Astrocyte of the spinal cord (primary cell): ENCODE measurements at regions not wholly inside any gene's neighbourhood (a gene's known extent, or its start where the extent isn't known, plus 50 kb on each side); places are given as distances from the start of the nearest gene placed in this dataset.
A peak's percentile ranks its signal among the peaks of the same experiment; 100 is the strongest.

Source experiments
- DNase-seq: peaks from one replicate; pipeline ENCODE4 v3.0.0; 2011; ENCODE audit warnings: low read depth, low spot score
- H3K4me3 ChIP-seq: 2 replicates; pipeline ENCODE4 v1.5.1; 2011; ENCODE audit warnings: low read depth, mild to moderate bottlenecking, low read length, moderate library complexity
- in situ Hi-C: cut with HindIII; loops from 2 replicates; pipeline ENCODE4 v1.10.0; 2017; ENCODE audit warnings: low sequenced_read_pairs
- TF ChIP-seq, protein P1 (sequence below): IDR thresholded peaks from 2 replicates; pipeline ENCODE4 v1.5.1; 2012; ENCODE audit warnings: low read depth, mild to moderate bottlenecking, low read length, inconsistent platforms

DNA sequence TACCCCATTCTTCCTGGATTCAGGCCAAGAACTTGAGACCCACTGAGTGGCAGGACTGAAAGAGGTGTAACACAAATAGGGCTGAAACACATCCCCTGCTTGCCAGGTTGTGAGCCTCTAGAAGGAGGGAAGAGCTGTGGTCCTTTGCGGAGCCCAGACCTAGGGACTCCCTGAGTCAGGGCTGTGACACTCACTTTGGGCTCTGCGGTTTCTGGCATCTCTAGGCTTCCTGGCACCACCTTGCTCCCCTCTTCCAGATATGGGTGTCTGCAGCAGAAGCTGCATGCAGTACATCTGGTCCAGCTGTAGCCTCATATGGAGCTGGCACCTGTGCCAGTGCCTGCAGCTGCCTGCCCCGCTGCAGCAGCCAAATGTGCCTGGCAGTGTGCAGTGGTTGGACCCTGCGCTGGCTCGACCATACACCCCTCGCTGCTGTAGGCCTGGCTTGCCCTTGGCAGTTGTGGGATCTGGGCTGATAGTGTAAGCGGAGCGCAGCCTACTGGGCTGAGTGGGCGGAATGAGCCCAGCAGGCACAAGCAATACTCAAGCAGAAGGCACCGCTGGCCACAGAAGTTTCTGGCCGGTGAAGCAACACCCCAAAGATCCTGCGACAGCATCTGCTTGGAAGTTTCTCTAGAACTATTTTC is 290.4 kb downstream of the SLITRK6 start:
- no peak for DNase-seq
- TF ChIP-seq, protein P1, sequence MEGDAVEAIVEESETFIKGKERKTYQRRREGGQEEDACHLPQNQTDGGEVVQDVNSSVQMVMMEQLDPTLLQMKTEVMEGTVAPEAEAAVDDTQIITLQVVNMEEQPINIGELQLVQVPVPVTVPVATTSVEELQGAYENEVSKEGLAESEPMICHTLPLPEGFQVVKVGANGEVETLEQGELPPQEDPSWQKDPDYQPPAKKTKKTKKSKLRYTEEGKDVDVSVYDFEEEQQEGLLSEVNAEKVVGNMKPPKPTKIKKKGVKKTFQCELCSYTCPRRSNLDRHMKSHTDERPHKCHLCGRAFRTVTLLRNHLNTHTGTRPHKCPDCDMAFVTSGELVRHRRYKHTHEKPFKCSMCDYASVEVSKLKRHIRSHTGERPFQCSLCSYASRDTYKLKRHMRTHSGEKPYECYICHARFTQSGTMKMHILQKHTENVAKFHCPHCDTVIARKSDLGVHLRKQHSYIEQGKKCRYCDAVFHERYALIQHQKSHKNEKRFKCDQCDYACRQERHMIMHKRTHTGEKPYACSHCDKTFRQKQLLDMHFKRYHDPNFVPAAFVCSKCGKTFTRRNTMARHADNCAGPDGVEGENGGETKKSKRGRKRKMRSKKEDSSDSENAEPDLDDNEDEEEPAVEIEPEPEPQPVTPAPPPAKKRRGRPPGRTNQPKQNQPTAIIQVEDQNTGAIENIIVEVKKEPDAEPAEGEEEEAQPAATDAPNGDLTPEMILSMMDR = no peak
- H3K4me3 ChIP-seq = no peak overlapping the region
- in situ Hi-C loops = no loop called here

DNA sequence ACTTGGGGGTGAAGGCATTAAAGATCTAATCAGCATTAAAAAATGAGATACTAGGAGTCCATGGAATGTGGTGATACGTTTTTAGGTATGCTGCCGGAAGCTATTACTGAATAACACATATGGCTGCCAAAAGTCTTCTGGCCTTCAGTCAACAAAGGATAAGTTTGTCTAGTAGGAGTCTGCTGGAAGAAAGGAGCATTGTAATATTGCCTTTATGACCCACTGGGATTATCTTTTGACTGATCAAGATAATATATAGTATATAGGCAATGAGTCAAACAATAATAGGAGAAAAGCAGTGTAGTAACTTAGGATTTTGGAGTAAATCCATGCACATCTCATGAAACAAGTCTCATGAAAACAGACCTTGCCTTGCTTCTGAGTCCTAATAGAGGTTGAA is 295.4 kb downstream of the SLITRK6 start:
- TF ChIP-seq, protein P1 = no peak
- no peak overlapping the region for H3K4me3 ChIP-seq
- in situ Hi-C loops = no loop called here
- DNase-seq = peak; percentile 49

DNA sequence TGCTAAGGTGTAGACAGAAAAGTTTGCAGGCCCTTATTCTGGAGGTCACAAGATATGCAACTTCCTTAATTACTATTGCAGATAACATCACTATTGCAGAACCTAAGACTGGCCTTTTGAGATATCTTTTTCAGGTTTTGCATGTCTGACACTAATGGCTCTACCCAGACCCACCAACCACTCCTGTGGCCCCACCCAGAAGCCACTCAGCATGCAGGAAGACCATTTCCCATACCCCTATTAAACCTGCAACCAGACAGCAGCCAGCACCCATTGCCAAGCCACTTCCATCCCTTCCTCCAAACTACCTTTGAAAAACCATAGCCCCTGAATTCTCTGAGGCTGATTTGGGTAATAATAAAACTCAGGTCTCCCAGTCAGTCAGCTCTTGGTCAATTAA is 297.6 kb downstream of the SLITRK6 start:
- no peak for DNase-seq
- TF ChIP-seq, protein P1 = no peak
- in situ Hi-C loops = no loop called here
- H3K4me3 ChIP-seq = no peak overlapping the region

DNA sequence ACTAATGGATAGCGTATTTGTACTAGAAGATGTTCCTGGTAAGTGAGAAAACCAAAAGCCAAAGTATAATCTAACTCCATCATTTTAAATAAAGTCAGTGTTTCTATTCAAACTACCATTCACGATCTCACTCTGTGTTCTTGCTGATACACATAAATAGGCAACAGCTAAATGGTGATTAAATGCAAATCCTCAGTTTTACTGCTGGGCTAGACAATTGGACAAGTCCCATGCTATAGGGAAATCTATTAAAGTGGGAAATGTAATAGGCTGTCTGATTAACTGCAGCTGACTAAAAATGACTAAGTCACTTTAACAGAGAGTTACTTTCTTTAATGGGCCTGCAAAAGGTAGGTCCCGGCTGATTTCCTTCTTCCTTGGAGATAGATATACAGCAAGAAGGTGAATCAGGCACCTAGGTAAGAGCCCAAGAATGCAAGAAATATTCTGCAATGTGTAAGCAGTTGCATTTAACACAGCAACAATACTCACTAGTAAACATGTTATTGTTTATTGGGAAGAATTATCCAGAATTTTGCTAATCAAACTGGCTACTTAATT is 298.4 kb downstream of the SLITRK6 start:
- TF ChIP-seq, protein P1 = no peak

DNA sequence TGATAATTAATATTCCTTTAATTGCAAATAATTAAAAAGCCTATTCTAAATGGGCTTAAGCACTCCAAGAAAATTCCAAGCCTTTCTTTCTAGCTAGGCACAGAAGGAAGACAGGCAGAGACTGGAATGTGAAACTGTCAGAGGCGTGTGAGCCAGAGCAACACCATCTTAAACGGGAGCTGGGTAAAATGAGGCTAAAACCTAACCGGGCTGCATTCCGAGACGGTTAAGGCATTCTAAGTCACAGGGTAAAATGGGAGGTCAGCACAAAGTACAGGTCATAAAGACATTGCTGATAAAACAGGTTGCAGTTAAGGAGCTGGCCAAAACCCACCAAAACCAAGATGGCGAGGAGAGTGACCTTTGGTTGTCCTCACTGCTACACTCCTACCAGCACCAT is 300.4 kb downstream of the SLITRK6 start:
- no peak overlapping the region for H3K4me3 ChIP-seq
- DNase-seq = no peak
- in situ Hi-C loops = no loop called here
- TF ChIP-seq, protein P1 = no peak

More for the DNA sequence above, 298.4 kb downstream of the SLITRK6 start:
- no peak for DNase-seq
- H3K4me3 ChIP-seq = no peak overlapping the region
- in situ Hi-C loops = no loop called here

DNA sequence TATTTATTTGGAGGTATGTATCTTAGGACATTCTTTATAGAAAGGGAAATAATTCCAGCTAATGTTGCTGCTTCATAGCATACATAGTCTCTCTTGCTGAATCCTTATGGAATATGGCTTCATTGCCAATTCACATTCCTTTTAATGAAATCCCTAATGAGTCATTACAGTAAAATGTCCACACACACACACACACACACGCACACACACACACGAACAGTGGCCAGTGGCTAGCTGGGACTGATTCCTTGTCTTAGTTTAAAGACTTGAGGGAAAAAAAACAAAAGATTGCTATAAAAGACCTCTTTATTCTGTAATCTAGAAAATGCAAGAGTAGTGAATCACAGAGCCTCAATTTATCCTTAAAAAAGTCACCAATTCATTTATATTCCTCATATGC is 301.6 kb downstream of the SLITRK6 start:
- in situ Hi-C loops = no loop called here
- TF ChIP-seq, protein P1 = no peak
- no peak overlapping the region for H3K4me3 ChIP-seq
- DNase-seq = peak; percentile 94

DNA sequence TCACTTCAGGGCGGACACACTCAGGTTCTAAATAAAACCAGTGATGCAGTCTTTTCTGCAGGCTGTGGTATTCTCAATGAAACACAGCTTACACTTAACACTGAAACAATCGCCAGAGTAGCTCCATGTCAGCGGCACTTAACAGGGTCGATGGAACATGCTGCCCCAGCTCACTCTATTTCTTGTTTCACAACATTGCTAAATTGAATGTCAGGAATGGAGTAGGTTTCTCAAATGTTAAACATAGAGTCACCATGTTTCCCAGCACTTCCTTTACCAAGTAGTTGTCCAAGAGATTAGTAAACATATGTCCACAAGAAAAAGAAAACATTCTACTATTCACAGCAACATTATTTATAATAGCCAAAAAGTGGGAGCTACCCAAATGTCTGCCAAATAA is 306.9 kb downstream of the SLITRK6 start:
- no peak overlapping the region for H3K4me3 ChIP-seq
- in situ Hi-C loops = no loop called here
- TF ChIP-seq, protein P1 = no peak
- DNase-seq = no peak
